Peyer's patch (tissue), 4 donors: ENCODE measurements at regions not wholly inside any gene's neighbourhood (a gene's known extent, or its start where the extent isn't known, plus 50 kb on each side); places are given as distances from the start of the nearest gene placed in this dataset.

ENCODE experiments used
- CTCF ChIP-seq, 6 experiments: fragments of 450-650 bp in 4 of 6; fragments of 200-600 bp in 2 of 6; sonication (generic) in 1 of 6; IDR thresholded peaks; one replicate each; pipeline ENCODE4 v1.5.1; 2017 to 2019; ENCODE audit warnings: antibody characterized with exemption in 6 of 6, mild to moderate bottlenecking in 3 of 6, moderate library complexity in 1 of 6
- POLR2A ChIP-seq, 2 donors: fragments of 450-650 bp; IDR thresholded peaks; one replicate each; pipeline ENCODE4 v1.5.1; 2017; ENCODE audit warnings: antibody characterized with exemption in 2 of 2, mild to moderate bottlenecking in 2 of 2, moderate library complexity in 2 of 2

DNA sequence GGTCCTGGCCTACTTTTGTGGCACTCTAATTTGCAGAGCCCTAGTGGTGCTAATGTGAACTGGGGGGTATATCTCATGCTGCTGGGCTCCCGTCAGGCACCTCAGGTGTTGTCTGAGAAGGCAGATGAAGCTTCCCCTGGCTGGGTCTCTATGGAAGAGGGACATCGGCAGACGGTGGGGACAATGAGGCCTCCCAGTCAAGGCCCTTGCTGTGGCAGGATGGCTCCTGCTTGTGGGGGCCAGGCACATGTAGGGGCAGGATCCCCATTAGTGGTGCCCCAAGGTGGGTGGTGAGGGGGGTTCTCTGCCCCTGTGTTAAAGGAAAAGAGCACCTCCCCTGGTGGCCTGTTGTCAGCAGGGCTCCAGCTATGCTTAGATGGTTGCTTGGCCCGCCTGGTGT is 192.8 kb upstream of the S1PR3 start:
- TF ChIP-seq CTCF (IDR thresholded peaks at IDR 0.05) (no peak), POLR2A (IDR thresholded peaks at IDR 0.05) (no peak)
